ENCODE measurements at regions not wholly inside any gene's neighbourhood (a gene's known extent, or its start where the extent isn't known, plus 50 kb on each side); places are given as distances from the start of the nearest gene placed in this dataset.

DNA sequence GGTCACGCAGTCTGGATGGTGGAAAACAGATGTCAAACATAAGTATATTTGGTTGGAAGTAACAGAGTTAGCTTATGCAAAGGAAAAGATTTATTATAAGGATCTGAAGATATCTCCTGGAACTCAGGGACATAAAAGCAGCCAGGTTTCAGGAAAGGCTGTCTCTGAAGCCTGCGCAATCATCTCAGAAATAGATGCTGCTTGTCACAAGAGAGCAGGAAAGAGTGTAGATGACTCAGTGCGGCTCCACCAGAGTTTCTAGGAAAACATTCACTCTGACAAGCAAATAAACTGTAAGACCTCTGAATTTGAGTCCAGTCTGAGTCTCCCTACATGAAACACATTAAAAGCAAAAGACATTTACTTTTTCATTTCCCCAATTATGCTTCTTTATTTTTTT, 220.4 kb upstream of the HTR2A start:
- TF ChIP-seq, protein P1, sequence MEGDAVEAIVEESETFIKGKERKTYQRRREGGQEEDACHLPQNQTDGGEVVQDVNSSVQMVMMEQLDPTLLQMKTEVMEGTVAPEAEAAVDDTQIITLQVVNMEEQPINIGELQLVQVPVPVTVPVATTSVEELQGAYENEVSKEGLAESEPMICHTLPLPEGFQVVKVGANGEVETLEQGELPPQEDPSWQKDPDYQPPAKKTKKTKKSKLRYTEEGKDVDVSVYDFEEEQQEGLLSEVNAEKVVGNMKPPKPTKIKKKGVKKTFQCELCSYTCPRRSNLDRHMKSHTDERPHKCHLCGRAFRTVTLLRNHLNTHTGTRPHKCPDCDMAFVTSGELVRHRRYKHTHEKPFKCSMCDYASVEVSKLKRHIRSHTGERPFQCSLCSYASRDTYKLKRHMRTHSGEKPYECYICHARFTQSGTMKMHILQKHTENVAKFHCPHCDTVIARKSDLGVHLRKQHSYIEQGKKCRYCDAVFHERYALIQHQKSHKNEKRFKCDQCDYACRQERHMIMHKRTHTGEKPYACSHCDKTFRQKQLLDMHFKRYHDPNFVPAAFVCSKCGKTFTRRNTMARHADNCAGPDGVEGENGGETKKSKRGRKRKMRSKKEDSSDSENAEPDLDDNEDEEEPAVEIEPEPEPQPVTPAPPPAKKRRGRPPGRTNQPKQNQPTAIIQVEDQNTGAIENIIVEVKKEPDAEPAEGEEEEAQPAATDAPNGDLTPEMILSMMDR (IDR thresholded peaks at IDR 0.05), result no peak
- no peak for TF ChIP-seq ZFX (IDR thresholded peaks at IDR 0.05; ENCODE audit: borderline replicate concordance)

Data from 22Rv1 (cell line).